ENCODE measurements at regions not wholly inside any gene's neighbourhood (a gene's known extent, or its start where the extent isn't known, plus 50 kb on each side); places are given as distances from the start of the nearest gene placed in this dataset.

- TF ChIP-seq YY1 (IDR thresholded peaks at IDR 0.05; ENCODE audit: insufficient read depth, insufficient read length): no peak
- TF ChIP-seq ZNF274 (IDR thresholded peaks at IDR 0.05; ENCODE audit: low read depth, low read length): no peak
- no peak for TF ChIP-seq SUZ12 (IDR thresholded peaks at IDR 0.05; ENCODE audit: extremely low read depth, insufficient read depth, insufficient read length)
Measured at GRCh38 chr2:196251132-196251531, 79.8 kb upstream of the STK17B start.
